VCaP (cell line): ENCODE measurements at regions not wholly inside any gene's neighbourhood (a gene's known extent, or its start where the extent isn't known, plus 50 kb on each side); places are given as distances from the start of the nearest gene placed in this dataset.

Experiments
- H3K27ac ChIP-seq: fragments of 450-650 bp; 2 replicates; pipeline ENCODE4 v1.5.1; 2017
- CTCF ChIP-seq: fragments of 450-650 bp; conservative IDR thresholded peaks from 2 replicates; pipeline ENCODE4 v1.5.1; 2017; ENCODE audit warnings: mild to moderate bottlenecking, moderate library complexity

- TF ChIP-seq CTCF = no peak
- no peak overlapping the region for H3K27ac ChIP-seq
Observed at GRCh38 chr1:187074445-187075048, 245.8 kb downstream of the PLA2G4A start.

DNA sequence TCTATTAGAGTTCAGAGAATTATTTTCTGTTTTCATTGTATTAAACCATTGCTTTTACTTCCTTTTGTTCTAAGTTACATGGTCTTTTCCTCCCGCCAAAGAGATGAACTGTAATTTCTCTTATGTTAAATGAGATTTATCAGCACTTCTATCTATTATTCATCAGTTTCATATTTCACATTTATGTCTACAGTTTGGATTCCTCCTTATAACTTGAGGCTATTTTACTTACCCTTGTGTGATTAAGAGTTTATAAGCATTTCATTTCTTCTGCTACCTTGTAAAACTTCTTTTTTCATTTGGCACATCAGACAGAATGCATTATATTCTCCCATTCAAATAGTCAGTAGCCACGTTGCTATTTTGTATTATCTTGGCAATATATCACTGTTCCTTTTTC, 248.2 kb downstream of the PLA2G4A start:
- TF ChIP-seq CTCF = no peak
- H3K27ac ChIP-seq = no peak overlapping the region

DNA sequence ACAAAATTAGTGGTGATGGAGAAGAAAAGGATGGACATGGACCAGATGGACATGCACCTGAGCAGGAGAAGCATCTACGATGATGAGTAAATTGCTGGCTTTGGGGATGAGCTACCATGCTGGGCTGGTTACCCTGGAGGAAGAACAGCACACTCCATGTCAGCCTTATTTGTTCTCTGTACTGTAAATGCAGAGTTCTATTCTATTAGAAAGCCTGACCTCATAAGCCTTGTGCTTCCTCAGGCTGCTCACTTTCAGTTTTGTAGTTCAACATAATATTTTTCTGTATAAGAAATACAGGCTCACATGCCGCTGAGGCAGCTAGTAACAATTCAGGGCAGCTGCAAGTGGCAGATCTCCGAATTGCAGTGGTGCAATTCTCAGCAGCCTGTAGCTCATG, 249.6 kb downstream of the PLA2G4A start:
- no peak for TF ChIP-seq CTCF
- H3K27ac ChIP-seq = no peak overlapping the region

DNA sequence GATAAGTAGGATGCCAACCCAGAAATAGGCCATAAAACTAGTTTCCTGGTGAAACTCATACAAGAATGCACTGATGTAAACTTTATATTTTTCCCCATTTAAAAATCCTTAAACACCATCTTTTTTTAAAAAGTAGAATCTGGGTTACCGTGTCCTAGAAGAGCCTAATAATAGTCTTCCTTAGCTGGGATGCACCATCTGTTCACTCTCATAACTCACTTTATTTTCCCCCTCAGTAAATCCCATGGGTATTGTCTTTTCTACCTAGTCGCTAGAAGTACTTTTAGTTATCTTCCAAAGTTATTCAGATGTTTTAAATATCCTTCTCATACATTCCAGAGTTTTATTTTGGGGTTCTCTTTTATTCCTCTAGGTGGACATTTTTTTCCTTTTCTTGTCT, 250.2 kb downstream of the PLA2G4A start:
- TF ChIP-seq CTCF = no peak
- H3K27ac ChIP-seq = no peak overlapping the region

DNA sequence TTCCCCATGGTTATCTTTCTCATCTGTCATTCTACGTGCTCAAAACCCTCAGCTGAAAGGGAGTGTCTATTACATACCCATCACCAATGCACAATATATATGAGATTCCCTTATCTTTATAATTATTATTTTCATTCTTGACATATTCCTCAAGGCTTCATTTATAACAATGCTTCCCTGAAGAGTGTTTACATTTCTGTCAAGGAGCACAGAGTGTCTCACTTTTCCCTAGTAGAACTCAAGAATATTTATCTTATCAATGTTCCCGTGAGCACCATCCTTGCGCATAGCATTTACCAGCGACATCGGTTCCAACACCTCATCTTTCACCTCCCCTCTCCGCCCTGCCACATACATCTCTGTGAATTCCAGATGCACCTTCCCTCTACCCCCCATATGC, 250.6 kb downstream of the PLA2G4A start:
- TF ChIP-seq CTCF = no peak
- H3K27ac ChIP-seq = no peak overlapping the region

- no peak for TF ChIP-seq CTCF
- H3K27ac ChIP-seq = no peak overlapping the region
Observed at GRCh38 chr1:187091666-187092065, 262.9 kb downstream of the PLA2G4A start.

DNA sequence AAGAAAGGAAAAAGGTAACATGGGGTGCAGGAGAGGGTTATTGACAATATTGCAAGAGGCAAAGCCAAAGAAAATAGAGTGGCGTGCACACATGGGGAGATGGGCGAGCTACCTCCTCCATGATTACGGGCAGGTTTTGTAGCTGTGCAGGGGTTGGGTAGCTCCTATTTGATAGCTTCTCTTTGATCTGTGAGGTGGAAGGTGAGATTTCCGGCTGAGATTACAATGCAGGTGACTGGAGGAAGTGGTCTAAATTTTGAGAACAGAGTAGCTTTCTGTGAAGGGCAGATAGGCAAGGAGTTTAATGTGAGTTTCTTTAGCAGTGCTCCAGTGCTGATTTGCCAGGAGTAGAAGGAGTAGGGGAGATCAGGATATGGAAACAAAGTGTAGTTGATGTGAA, 263.4 kb downstream of the PLA2G4A start:
- H3K27ac ChIP-seq = no peak overlapping the region
- TF ChIP-seq CTCF = no peak
